Uterus (tissue), 2 donors: ENCODE measurements at regions not wholly inside any gene's neighbourhood (a gene's known extent, or its start where the extent isn't known, plus 50 kb on each side); places are given as distances from the start of the nearest gene placed in this dataset.

Experiments
- CTCF ChIP-seq, 4 experiments: fragments of 200-600 bp in 2 of 4; fragments of 450-650 bp in 2 of 4; sonication (generic) in 2 of 4; IDR thresholded peaks; one replicate each; pipeline ENCODE4 v1.5.1; 2016 to 2019; ENCODE audit warnings: antibody characterized with exemption in 4 of 4, mild to moderate bottlenecking in 2 of 4, moderate library complexity in 1 of 4
- POLR2A ChIP-seq, 2 donors: fragments of 450-650 bp; IDR thresholded peaks; one replicate each; pipeline ENCODE4 v1.6.1; 2016; ENCODE audit warnings: antibody characterized with exemption in 2 of 2, mild to moderate bottlenecking in 1 of 2, moderate library complexity in 1 of 2

- TF ChIP-seq CTCF (IDR thresholded peaks at IDR 0.05) (no peak), POLR2A (IDR thresholded peaks at IDR 0.05) (no peak)
Measured at GRCh38 chr13:89846926-89847585, 1500.4 kb upstream of the MIR17HG start.
